RWPE1 (cell line): ENCODE measurements at regions not wholly inside any gene's neighbourhood (a gene's known extent, or its start where the extent isn't known, plus 50 kb on each side); places are given as distances from the start of the nearest gene placed in this dataset.
A peak's percentile ranks its signal among the peaks of the same experiment; 100 is the strongest.

Experiments used
- CTCF ChIA-PET: fragments of 350-600 bp; sonication (Branson Sonifier 250); formaldehyde crosslinking; extraction: SDS; loops from one replicate; lab custom pipeline; 2021; lab: Yijun Ruan, JAX
- POLR2A ChIA-PET: fragments of 400-600 bp; formaldehyde crosslinking; extraction: SDS; loops from one replicate; lab custom pipeline; 2020; ENCODE audit warnings: antibody characterized with exemption; ENCODE audit not compliant: low non-redundant PET; lab: Yijun Ruan, JAX
- DNase-seq: peaks from one replicate; pipeline ENCODE4 v3.0.0; 2012; ENCODE audit warnings: low spot score
- H3K27ac ChIP-seq: fragments of 450-650 bp; 2 replicates; pipeline ENCODE4 v1.5.1; 2017
- CTCF ChIP-seq: fragments of 450-650 bp; conservative IDR thresholded peaks from 2 replicates; pipeline ENCODE4 v1.5.1; 2017; ENCODE audit warnings: low read depth, mild to moderate bottlenecking

GRCh38 chr13:22173610-22174009, 502.7 kb downstream of the FGF9 start:
- H3K27ac ChIP-seq: no peak overlapping the region
- CTCF ChIA-PET: no interaction called here
- peak; percentile 38 for DNase-seq

DNA sequence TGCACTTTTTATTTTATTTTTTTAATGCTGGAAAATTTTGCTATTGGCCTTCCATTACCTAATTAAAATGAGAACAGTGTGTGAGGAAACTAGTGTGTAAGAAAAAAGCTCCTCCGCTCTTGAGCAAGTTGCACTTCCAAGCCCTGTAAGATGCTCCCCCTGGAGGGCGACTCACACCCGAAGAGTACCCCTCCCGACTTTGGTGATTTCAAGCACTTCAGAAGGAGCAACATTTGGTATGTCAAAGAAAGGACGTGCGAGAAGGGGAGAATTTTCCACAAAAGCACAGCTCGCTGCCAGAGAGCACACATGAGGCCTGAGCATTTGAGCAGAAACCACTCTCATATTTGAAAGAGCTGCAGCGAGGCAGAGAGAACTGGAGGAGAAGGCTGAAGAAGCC, 504.4 kb downstream of the FGF9 start:
- POLR2A ChIA-PET: no interaction called here
- no peak for TF ChIP-seq CTCF
- DNase-seq: no peak
- H3K27ac ChIP-seq: no peak overlapping the region
- CTCF ChIA-PET: no interaction called here

More at GRCh38 chr13:22173610-22174009, 502.7 kb downstream of the FGF9 start:
- POLR2A ChIA-PET: no interaction called here
- no peak for TF ChIP-seq CTCF

GRCh38 chr13:22175815-22176214, 504.9 kb downstream of the FGF9 start:
- ChIA-PET CTCF (no interaction called here), POLR2A (no interaction called here)
- no peak overlapping the region for H3K27ac ChIP-seq
- no peak for TF ChIP-seq CTCF
- DNase-seq: no peak

DNA sequence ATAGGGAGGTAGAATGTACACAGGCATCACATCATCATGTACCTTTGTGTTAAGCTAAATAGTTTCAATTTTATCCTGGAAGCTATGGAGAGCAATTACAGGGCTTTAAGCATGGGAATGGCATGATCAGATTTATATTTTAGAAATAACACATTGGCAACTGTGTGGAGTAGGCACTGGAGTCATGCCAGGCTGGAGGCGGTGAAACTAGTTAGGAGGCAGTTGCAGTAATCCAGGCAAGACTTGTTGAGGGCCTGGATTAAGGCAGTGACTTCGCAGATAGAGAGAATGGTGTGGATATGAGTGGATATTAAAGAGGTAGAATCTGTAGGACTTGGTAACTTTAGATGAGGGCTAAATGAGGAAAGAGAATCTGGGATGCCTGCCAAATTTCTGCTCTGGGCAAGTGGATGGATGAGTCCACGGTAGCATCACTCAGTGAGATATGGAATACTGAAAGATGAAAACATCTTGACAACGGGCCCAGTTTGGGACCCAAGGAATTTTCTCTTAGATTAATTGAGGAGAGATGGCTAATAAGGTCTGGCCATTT, 506.2 kb downstream of the FGF9 start:
- CTCF ChIA-PET: interaction anchor here (0.6 kb wide), 1 partner anchor 1185 kb away, joined by 3 read pairs; no protein-coding TSS in a partner anchor
- TF ChIP-seq CTCF: no peak
- H3K27ac ChIP-seq: no peak overlapping the region
- DNase-seq: no peak
- POLR2A ChIA-PET: no interaction called here

DNA sequence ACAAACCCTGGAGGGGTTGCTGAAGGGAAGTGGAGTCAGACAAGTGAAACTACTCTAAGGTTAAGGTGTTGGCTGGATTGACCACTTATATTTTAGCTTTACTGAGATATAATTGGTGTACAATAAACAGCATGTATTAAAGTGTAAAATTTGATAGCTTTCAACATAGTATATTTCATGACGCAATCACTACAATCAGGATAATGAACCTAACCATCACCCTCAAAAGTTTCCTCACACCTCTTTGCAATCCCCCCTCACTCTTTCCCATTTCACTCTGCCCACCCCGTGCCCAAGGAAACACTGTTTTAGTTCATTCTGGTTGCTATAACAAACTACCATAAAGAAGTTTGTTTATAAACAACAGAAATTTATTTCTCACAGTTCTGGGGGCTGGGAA, 508.0 kb downstream of the FGF9 start:
- DNase-seq: no peak
- TF ChIP-seq CTCF: no peak
- H3K27ac ChIP-seq: no peak overlapping the region
- ChIA-PET POLR2A (no interaction called here), CTCF (no interaction called here)

GRCh38 chr13:22187329-22187728, 516.5 kb downstream of the FGF9 start:
- no peak for TF ChIP-seq CTCF
- no peak overlapping the region for H3K27ac ChIP-seq
- no peak for DNase-seq
- POLR2A ChIA-PET: no interaction called here
- CTCF ChIA-PET: no interaction called here
